ENCODE measurements at regions not wholly inside any gene's neighbourhood (a gene's known extent, or its start where the extent isn't known, plus 50 kb on each side); places are given as distances from the start of the nearest gene placed in this dataset.

GRCh38 chr6:112833581-112834131 lies 486.5 kb downstream of the RFPL4B start:
- TF ChIP-seq TAF1 (IDR thresholded peaks at IDR 0.05; ENCODE audit: borderline replicate concordance, insufficient read depth, low read length): no peak
- TF ChIP-seq REST (IDR thresholded peaks at IDR 0.05; ENCODE audit: insufficient read depth in 1 of 2, low read depth in 2 of 2, low read length in 2 of 2): no peak
- TF ChIP-seq POLR2AphosphoS5 (IDR thresholded peaks at IDR 0.05; ENCODE audit: low read depth, low read length): no peak
- no peak for TF ChIP-seq SIN3A (IDR thresholded peaks at IDR 0.05; ENCODE audit: borderline replicate concordance, insufficient read depth, low read length)
- TF ChIP-seq FOXP2 (optimal IDR thresholded peaks at IDR 0.05; ENCODE audit: borderline replicate concordance, extremely low read depth, extremely low read length, insufficient read depth): no peak
